NCI-H2171 (cell line): ENCODE measurements at regions not wholly inside any gene's neighbourhood (a gene's known extent, or its start where the extent isn't known, plus 50 kb on each side); places are given as distances from the start of the nearest gene placed in this dataset.
"Not testable (repeated sequence)": the region's sequence is repeated elsewhere in the genome, so short reads cannot be mapped to it uniquely, and the experiment has no call there.

ENCODE experiments used
- DNase-seq: peaks from one replicate; lab custom pipeline; 2025; lab: John Stamatoyannopoulos, UW

DNA sequence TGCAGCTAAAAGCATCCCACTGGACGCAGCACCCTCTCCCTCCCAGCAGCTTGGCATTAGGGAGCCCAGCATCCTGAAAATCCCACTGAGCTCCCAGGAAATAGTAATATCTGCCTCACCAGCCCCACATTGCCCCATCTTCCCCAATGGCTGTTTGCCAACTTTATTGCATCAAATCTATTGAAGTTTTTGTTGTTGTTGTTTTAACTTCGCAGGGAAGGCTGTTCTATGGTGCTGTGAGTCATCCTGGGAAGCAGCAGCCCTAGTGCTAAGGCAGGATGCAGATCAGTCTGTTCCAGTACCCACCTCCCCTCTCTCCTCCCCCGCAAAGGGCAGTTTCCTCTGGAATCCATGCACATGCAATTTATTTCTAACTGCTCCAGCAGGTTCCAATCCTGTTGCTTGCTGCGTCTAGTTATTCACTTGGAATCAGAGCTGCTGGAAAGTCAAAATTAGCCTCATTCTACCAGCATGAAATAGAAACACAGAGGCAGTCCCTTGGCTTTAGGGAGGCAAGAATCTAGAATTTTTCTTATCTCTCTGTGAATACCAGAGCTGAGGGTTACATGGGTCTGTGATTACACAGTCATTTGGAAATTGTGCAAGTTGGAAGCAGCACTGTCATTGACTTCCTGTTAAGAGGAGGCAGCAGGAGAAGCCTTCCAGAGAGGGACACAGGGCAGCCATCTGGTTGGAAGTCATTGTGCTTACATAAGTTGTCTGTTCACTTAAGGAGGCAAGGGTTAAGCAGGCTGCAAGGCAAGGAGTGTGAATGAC lies 115.9 kb upstream of the CACUL1 start:
- no peak for DNase-seq

- no peak for DNase-seq
These were observed 116.6 kb upstream of the CACUL1 start for GRCh38 chr10:118871244-118871865.

GRCh38 chr10:118873091-118873737 lies 118.4 kb upstream of the CACUL1 start:
- no peak for DNase-seq

DNA sequence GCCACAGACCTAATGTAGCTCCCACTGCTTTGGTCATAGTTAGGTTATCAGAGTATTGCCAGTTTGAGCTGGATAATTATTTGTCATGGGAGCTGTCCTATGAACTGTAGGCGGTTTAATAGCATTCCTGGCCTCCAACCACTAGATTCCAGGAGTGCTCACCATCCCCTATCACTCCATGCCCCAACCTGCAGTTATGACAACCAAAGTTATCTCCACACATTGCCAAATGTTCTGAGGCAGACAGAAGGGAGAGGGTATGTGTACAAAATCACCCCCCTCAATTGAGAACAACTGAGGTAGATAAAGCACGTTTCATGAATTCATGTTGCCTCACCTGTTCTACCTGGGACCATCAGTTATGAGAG lies 119.0 kb upstream of the CACUL1 start:
- no peak for DNase-seq

- no peak for DNase-seq
These were observed 119.4 kb upstream of the CACUL1 start for GRCh38 chr10:118874171-118874570.

GRCh38 chr10:118875087-118875486 lies 120.3 kb upstream of the CACUL1 start:
- no peak for DNase-seq

DNA sequence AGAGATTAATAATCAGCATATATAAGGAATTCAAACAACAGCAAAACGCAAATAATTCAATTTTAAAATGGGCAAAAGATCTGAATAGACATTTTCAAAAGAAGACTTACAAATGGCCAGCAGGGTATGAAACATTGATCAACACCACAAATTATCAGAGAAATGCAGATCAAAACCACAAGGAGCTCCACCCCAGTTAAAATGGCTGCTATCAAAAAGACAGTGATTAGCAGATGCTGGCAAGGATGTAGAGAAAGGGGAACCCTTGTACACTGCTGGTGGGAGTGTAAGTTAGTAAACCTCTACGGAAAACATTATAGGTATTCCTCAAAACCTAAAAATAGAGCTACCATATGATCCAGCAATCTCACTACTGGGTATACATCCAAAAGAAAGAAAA lies 128.0 kb upstream of the CACUL1 start:
- no peak for DNase-seq

- no peak for DNase-seq
These were observed 137.3 kb upstream of the NANOS1 start for GRCh38 chr10:118892255-118892654.

- DNase-seq: not testable (repeated sequence)
These were observed 134.6 kb upstream of the NANOS1 start for GRCh38 chr10:118894891-118895290.

- no peak for DNase-seq
These were observed 128.9 kb upstream of the NANOS1 start for GRCh38 chr10:118900617-118901016.

DNA sequence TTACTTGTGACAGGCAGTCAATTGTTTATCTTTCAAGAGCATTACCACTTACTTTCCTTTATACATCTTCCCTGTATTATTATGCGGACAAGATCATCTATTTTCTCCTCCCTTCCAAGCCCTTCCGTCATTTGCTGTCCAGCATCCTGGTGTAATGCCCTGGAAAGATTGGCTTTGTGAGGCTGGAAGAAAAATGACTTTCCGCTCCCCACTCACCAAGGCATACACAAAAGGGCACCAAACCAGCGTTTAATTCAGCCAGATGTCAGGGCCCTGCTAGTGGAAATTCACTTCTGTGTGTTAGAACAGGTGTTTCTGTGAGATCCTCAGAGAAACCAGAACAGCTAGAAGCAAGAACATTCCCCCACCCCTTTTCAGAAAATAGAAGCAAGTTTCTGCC lies 128.1 kb upstream of the NANOS1 start:
- DNase-seq: no peak

- DNase-seq: no peak
These were observed 127.6 kb upstream of the NANOS1 start for GRCh38 chr10:118901906-118902305.

DNA sequence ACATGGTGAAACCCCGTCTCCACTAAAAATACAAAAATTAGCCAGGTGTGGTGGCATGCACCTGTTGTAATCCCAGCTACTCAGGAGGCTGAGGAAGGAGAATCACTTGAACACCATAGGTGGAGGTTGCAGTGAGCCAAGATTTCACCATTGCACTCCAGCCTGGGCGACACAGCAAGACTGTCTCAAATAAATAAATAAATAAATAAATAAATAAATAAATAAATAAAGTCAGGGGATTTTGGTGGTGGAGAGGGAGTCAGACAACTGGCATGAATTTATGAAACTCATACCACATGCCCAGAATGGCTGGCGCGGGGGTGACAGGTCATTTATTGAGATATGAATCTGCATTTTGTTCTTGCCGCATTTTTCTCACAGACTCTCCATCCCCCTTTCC lies 126.9 kb upstream of the NANOS1 start:
- DNase-seq: not testable (repeated sequence)

- DNase-seq: no peak
These were observed 126.3 kb upstream of the NANOS1 start for GRCh38 chr10:118903251-118903650.

DNA sequence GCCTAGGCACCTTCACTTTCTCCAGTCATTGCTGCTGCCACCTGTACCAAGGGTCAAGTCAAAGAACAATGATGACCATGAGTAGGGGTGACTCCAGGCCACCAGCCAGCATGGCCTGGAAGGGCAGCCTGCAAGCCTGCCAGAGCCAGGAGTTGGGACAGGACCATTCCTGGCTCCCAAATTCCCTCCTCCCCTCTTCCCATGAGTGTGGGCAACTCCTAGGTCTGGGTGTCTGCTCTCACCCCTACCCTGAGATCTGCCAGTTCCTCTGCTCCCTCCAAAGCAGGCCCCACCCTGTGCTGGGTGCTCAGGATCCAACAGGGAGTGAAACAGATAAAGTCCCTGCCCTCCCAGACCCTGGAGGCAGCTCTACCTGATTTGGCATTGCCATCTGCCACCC lies 125.8 kb upstream of the NANOS1 start:
- DNase-seq: no peak

DNA sequence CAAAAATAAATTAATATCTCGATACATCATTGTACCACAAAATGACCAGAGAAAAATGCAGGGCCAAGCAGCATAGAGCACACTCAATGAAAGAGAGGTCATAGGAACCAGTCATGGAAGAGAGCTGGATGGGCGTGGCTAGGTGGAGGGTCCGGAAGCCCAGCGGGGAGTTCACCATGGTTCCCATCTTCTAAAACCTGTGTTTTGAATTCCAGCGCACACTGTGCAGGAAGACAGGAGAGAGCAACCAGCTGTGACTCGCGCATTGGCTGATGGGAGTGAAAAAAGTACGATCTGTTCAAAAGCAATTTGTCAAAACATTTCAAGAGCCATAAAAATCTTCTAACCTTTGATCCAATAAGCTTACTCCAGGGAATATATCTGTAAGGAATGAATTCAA lies 125.2 kb upstream of the NANOS1 start:
- peak; percentile 54 for DNase-seq

- no peak for DNase-seq
These were observed 122.5 kb upstream of the NANOS1 start for GRCh38 chr10:118907051-118907450.

GRCh38 chr10:118908557-118909256 lies 120.8 kb upstream of the NANOS1 start:
- DNase-seq: no peak

DNA sequence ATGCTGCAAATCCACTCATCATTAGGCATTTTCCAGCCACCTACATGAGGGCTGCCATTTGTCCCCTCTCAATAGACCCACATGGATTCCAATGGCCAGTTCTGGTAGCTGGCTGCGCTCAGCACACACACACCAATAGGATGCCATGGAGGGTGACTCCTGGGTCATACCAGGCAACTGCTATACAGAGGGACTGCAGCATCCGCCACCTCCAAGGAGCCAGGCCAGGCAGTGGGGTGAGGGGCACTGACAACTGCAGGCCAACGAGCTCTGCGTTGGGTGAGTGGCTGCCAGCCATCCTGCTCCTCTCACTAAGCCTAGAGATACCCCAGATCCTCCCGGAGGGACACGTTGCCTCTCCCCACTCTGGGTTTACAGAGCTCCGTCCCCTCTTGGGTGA lies 118.8 kb upstream of the NANOS1 start:
- no peak for DNase-seq

- DNase-seq: no peak
These were observed 118.2 kb upstream of the NANOS1 start for GRCh38 chr10:118911363-118911762.

DNA sequence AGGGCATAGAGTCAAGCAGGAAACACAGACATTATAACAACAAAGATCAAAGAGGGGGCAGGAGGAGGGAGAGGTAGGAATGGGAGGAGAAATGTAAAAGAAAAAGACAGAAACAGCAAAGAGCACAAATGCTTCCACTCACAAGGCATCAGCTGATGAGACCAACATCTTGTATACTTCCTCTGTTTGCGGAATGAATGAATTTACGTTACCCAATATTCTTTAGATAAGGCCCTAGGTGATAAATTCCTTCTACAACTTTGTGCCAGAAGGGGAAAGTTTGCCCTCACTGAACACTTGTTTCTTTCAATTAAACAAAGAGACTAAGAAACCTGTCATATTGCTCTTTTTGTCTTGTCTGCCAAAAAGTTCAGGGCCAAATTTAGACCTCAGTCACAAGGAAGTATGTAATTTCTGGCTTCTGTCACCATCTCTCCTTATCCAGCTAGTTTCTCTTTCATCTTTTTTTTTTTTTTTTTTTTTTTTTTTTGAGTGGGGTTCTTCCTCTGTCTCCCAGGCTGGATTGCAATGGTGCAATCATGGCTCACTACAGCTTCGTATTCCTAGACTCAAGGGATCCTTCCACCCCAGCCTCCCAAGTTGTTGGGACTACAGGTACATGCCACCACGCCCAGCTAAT lies 116.4 kb upstream of the NANOS1 start:
- no peak for DNase-seq

DNA sequence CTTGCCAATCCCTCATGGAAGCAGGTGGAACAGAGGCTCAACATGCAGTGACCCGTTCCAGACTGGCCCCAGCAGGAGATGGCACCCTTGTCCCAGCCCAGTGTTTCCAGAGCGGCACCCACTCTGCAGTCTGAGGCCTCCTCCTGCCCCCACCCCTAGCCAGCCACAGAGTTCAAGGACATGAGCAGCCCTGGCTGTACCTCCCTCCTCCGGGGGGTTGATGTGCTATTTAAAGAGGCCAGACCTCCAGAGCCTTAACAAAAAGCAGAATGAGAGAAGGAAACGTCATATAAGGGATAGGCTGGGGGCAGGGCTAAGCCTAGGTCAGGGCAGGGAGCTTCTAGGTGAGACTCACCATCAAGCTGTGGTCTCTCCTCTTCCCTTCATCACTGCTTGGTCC lies 115.7 kb upstream of the NANOS1 start:
- no peak for DNase-seq
